ENCODE measurements at regions not wholly inside any gene's neighbourhood (a gene's known extent, or its start where the extent isn't known, plus 50 kb on each side); places are given as distances from the start of the nearest gene placed in this dataset.
A peak's percentile ranks its signal among the peaks of the same experiment; 100 is the strongest.
"Not testable (repeated sequence)": the region's sequence is repeated elsewhere in the genome, so short reads cannot be mapped to it uniquely, and the experiment has no call there.

GRCh38 chr22:23394525-23395326, 185.4 kb downstream of the IGLL1 start:
- DNase-seq, result no peak

GRCh38 chr22:23393721-23394320, 186.3 kb downstream of the IGLL1 start:
- no peak for DNase-seq

- DNase-seq, result not testable (repeated sequence)
Observed at GRCh38 chr22:23393199-23393598, 186.9 kb downstream of the IGLL1 start.

GRCh38 chr22:23392420-23393121, 187.5 kb downstream of the IGLL1 start:
- no peak for DNase-seq

GRCh38 chr22:23391022-23391421, 189.1 kb downstream of the IGLL1 start:
- DNase-seq, result no peak

GRCh38 chr22:23389271-23390071, 190.6 kb downstream of the IGLL1 start:
- no peak for DNase-seq

- DNase-seq, result no peak
Observed at GRCh38 chr22:23388517-23388890, 191.6 kb downstream of the IGLL1 start.

GRCh38 chr22:23387827-23388516, 192.1 kb downstream of the IGLL1 start:
- DNase-seq, result no peak

GRCh38 chr22:23386822-23387580, 193.1 kb downstream of the IGLL1 start:
- no peak for DNase-seq

GRCh38 chr22:23385678-23386631, 194.1 kb downstream of the IGLL1 start:
- DNase-seq, result peak; percentile 71

GRCh38 chr22:23384923-23385677, 195.0 kb downstream of the IGLL1 start:
- DNase-seq, result no peak

- no peak for DNase-seq
Observed at GRCh38 chr22:23384431-23384830, 195.7 kb downstream of the IGLL1 start.

GRCh38 chr22:23383491-23384361, 196.4 kb downstream of the IGLL1 start:
- DNase-seq, result no peak

GRCh38 chr22:23382428-23383218, 197.5 kb downstream of the IGLL1 start:
- no peak for DNase-seq

GRCh38 chr22:23381661-23382427, 198.2 kb downstream of the IGLL1 start:
- no peak for DNase-seq

- no peak for DNase-seq
Observed at GRCh38 chr22:23380911-23381310, 199.2 kb downstream of the IGLL1 start.

GRCh38 chr22:23380230-23380573, 199.9 kb downstream of the IGLL1 start:
- DNase-seq, result no peak
